Fibroblast of skin of left biceps (primary cell): ENCODE measurements at regions not wholly inside any gene's neighbourhood (a gene's known extent, or its start where the extent isn't known, plus 50 kb on each side); places are given as distances from the start of the nearest gene placed in this dataset.
"Not testable (repeated sequence)": the region's sequence is repeated elsewhere in the genome, so short reads cannot be mapped to it uniquely, and the experiment has no call there.

Experiments
- DNase-seq, 2 experiments: peaks; one replicate each; pipeline ENCODE4 v3.0.0-alpha.2; 2013; ENCODE audit warnings: low read depth in 2 of 2

DNA sequence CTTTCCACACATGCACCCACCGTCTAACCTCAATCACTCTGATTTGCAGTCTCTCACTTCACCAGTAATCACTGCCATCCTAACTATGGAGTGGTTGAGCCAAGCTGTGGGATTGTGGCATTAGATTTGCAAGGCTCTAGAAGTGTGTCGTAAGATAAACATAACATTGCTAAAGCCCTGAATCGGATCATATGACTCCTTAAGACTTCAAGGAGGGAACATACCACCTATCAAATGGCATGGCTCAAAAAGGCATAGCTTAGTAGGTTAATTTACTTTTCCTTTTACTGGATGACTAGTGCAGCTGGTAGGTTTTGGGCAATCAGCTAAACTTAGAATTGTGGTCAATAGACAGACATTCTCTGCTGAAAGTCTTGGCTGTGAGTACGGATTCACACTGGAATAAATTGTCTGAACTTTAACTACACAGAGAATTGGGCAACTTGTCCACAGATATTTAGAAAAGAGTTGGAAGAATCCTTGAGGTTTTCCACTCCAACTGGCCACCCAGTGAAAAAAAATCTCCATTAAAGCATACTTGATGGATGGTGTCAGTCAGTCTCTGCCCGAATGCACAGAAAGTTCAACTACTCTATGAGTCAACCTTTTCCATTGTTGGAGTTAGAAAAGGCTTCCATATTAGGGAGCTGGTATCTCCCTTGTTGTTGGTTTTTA, 476.7 kb upstream of the CBLB start:
- peak; percentile 93 to 95 for DNase-seq

DNA sequence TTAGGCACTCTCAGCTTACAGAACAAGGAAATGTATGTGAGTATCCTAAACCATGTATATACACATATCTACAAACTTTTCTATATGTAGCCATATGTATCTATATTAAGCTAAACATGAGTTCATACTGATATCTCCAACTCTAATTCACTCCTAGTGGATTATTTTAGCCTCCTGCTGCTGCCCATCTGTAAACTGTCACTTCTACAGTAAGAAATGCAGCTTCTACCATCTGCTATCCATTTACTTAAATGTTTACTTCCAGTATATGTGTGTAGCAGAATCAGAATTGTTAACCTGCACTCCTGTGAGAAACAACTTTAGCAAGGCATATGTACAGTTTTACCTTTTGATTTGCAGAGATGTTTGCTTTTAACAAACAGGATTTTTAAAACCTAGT, 478.5 kb upstream of the CBLB start:
- no peak for DNase-seq

DNA sequence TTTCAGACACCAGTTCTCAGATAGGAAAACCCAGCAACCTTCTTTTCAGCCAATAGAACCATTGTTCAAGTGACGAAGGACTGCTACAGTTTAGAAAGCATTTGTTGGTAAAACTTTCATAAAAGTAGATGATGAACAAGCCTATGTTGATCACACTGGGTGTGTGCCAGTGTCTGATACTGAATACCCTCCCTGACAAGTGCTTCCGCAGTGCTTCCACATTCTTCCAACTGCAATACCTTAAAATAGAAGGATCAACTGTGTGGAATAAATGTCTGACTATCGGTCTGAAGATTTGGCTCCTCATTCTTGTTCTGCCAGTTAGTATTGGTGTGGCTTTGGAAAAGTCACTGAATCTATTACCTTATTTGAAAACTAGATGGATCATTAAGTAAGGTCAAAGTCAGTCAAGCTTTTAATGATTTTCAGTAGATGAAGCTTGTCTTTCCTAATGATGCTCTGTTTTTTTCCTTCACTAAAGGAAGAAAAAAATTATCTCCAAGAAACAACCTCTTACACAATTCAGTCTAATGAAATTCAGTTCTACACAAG, 479.4 kb upstream of the CBLB start:
- no peak for DNase-seq

DNA sequence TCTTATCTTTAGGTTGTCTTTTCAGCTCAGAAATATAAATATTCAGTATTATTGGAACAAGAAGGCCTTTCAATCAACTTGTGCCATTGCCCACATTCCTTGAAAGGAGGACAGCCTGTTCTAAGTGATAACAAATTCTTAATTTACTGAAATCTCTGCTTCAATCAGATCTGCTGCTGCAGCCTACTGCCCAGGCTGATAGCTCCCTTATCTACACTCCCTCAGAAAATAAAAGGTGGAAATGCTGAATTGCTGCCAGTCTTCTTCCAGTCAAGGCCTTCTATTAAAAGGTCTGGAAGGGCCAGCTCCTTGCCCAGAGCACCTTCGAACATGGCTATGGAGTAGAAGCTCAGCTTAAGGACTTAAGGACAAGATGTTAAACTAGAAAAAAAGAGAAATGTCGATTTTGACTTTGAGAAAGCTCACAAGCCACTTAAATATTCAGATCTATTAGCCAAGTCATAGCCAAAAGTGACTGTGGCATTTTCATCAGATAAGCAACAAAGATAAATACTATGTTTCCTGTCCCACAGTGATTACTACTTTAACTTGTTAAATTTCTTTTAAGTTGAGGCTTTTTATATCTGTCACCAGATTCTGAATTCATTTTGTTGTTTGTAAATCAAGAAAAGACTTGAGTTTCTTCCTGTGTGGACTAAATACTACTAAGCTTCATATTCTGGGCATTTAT, 480.5 kb upstream of the CBLB start:
- no peak for DNase-seq

DNA sequence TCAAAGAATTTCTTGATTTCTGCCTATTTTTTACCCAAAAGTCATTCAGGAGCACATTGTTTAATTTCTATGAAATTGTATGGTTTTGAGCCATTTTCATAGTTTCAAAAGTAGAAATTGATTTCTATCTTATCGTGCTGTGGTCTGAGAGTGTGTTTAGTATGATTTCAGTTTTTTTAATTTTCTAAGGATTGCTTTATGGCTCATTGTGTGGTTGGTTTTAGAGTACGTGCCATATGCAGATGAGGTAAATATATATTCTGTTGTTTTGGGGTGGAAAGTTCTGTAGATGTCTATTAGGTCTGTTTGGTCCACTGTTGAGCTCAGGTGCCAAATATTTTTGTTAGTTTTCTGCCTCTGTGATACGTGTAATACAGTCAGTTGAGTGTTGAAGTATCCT, 487.1 kb upstream of the CBLB start:
- DNase-seq = no peak

DNA sequence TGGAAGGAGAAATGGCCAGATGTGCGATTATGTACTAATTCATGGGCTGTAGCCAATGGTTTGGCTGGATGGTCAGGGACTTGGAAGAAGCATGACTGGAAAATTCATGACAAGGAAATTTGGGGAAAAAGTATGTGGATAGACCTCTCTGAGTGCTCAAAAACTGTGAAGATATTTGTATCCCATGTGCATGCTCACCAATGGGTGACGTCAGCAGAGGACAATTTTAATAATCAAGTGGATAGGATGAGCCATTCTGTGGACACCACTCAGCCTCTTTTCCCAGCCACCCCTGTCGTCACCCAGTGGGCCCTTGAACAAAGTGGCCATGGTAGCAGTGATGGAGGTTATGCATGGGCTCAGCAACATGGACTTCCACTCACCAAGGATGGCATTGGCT, 490.9 kb upstream of the CBLB start:
- DNase-seq = no peak

DNA sequence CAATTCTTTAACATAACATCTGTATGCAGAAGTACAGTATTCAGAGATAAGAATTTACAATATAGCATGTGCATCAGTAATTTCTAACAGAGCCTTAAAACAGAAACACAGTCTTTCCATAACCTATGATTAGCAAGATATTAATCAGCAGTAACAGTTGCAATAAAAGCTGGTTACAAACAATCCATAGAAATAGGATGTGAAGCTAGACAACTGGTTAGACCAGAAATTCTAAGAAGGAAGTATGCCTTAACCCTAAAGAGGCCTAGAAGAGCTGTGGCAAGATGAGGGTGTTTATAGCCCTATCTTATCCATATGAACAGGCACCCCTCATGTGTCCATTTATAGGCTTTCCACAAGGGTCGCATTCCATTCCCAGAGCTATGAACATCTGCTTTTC, 492.1 kb upstream of the CBLB start:
- not testable (repeated sequence) for DNase-seq

DNA sequence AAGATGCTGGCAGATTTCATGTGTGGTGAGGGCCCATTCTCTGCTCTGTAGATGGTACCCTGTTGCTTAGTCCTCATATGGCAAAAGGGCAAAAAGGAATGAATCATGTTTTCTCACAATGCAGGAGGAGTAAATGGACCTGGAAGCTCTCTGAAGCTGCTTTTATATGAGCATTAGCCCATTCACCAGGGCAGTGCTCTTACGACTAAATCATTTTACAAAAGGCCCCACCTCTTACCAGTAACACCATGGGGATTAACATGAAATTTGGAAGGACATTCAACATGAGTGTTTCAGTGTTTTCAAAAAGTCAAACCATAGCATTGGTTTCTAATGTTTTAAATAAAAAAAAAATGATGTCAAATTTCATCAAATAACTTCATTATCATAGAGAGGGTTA, 495.7 kb upstream of the CBLB start:
- DNase-seq = no peak

DNA sequence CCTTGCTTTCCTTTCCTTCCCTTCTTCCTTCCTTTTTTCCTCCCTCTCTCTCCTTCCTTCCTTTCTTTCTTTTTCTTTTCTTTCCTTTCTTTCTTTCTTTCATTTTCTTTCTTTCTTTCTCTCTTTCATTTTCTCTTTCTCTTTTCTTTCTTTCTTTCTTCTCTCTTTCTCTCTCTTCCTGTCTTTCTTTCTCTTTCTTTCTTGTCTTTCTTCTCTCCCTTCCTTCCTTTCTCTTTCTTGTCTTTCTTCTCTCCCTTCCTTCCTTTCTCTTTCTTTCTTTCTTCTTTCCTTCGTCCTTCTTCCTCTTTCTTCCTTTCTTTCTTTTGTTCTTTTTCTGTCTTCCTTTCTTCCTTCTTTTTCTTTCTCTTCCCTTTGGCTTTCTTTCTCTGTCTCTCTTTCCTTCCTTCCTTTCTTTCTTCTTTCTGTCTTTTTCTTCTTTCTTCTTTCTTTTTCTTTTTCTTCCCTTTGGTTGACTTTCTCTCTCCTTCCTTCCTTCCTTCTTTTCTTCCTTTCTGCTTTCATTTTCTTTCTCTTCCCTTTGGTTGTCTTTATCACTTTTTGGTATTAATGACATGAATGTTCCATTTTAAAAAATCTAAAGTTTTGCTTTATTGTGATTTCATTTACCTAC, 496.4 kb upstream of the CBLB start:
- no peak for DNase-seq

DNA sequence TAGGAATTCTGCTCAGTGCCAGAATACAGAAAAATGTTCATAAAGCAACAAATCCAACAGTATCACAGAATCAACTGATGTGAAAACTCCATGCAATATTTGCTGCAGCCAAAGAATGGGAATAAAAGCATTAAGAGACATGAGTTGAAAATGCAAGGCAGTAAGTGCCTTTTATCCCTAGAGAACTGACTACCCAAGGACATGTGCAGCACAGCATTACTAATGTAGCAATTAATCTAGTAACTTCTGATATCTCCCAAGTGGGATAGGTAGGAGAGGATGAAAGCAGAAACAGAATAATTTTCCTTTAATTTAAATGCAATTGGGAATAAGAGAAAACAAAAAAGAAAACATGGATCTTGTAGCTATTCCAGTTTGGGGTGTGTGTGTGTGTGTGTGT, 497.5 kb upstream of the CBLB start:
- no peak for DNase-seq

DNA sequence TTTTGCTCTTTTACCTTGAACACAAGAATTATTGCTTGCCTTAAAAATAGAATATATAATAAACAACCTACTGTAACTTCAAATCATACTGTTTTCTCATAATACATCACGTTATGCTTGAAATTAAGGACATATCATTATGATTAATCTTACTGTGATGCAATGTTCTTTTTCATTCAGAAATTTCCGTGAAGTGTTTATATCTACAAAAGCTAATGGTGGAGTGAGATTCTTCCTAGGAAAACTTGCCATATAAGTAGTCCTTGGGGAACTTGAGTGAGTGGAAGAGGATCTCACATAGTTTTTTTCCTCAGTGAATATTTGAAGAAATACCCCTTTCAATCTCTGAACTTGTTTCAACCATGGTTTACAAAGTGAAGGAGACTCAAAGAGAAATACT, 498.7 kb upstream of the CBLB start:
- DNase-seq = no peak

DNA sequence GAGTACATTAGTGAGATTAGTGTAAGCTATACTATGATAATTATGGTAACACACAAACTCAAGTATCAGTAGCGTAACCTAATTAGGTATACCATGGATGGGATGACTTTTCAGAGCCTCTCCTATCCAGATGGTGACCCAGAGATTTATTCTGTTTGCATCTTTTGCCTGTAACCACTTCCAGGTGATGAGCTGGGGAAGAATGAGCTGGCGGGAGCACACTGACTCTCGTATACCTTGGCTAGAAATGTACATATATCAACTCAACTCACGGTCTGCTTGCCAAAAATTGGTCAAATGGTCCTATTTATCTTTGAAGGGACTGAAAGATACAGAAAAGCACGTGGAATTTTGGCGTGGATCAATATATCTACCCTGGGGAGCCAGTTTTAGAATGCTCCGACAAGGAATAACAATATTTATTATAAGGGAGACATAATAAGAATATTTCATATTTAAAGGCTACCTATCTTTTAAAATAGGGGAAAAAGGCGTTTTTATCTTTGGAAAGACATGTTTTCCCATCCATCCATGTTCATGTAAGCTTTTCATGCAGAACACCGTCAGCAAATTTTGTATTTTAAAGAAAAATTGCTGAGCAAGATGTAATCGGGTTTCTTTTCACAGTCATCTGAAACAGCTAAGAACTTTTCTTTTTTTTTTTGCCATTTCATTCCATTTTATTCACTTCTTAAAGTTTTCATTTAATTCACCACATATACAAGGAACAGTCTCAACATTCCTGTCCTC, 502.6 kb upstream of the CBLB start:
- DNase-seq = no peak

DNA sequence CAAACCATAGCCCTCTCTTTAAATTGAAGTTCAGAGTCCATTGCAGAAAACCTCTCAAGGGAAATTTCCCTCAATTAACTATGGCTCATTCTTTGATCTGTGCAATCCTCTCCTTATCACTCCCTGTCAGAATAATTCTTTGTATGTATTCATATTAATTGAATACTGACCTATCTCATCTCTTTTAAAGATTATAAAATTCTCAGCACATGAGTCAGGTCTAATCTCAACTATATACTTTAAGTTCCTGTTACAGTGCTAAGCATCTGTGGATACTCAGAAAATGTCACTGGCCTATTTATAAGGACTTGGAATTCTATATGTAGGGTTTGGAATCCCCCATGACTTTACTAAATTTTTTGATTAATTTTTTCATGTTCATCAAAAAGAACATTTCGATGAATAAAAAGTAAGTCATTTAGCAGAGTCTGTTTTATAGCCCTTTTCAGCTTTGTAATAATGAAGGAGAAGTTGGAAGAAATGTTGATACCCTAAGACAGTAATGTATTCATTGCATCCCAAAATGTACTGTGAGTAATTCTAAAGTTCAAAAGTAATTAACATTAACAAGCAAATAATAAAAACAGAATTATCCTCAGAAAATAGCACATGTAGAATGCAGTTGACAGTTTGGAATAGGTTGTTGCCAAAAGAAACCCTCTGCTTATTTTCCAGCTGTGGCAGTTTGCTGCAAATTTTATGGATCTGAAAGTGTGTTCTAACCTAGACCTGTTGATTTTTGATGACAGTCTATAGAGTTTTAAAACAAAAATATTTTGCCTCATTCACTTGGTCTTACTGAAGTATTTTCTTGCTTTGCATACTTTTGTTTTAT, 503.4 kb upstream of the CBLB start:
- DNase-seq = no peak

DNA sequence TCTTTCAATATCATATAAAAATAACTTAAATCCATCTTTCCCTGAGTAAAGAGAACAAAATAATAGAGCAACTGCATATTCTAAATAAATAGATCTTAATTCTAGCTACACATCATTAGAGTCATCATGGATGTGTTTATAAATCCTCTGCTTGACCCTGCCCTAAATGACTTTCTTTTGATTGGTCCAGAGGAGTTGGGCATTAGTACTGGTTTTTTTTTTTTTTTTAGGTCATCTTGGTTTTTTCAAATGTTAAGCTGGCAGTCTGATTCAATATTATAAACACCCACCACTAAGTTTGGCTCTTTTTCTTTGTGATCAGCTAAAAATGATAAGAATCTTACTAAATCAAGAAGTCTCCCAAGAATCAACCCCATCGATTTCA, 504.0 kb upstream of the CBLB start:
- no peak for DNase-seq

DNA sequence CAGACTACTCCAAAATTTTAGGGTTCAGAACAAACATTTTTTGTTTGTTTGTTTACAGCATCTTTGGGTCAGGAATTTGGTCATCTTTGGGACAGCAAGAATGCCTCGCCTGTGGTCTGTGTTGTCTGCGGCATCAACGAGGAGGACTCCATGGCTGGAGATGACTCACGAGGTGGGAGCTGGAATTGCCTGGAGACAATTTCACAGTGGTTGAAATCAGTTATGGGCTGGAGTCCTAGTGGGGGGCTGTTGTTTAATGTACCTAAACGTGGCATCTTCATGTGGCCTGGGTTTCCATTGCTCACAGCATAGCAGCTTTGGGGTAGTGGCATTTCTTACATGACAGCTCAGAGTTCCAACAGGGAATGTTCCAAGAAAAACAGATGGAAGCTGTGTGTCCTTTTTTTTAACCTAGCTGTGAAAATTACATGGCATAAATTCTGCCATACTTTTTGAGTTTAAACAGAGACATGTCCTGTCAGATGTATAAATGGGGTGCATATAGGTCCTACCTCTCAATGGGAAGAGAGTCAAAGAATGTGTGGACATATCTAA, 507.3 kb upstream of the CBLB start:
- DNase-seq = no peak

DNA sequence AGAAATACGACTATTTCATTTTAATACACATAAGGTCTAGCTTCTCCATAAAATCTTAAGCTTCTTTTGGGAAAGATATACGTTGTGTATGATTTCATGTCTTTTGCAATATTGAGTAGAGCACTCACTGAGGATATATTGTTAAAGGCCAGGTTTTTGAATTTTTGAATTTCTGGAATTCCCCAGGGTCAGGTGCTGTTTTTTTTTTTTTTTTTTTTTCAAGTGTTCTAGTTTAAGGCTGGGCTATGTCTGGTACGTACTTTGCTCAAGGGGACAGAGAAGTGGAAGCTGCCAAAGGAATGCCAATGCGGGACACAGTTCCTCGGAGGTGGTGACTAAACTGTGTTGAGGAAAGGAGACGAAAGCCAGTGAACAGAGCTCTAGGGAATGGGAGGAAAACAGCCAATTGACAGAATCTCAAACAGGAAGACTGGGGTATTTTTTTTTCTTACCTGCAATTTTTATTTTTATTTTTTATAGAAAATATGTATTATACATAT, 510.5 kb upstream of the CBLB start:
- no peak for DNase-seq

DNA sequence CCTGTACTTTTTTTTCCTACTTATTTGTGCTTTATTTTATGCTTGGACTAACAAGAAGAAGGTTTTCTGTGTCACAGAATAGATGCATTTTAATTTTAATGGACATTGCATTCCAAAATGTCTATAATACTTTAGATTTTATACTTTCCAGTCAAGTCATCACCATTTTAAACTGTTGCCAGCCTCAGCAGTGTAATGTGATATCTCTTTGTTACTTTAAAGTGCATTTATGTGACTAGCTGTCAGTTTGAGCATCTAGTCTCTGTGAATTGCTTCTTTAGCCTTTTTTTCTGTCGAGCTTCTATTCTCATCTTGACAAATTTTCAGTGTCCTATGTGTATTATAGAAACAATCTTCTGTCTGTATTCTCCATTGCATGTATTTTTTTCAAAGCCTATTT, 511.4 kb upstream of the CBLB start:
- no peak for DNase-seq

DNA sequence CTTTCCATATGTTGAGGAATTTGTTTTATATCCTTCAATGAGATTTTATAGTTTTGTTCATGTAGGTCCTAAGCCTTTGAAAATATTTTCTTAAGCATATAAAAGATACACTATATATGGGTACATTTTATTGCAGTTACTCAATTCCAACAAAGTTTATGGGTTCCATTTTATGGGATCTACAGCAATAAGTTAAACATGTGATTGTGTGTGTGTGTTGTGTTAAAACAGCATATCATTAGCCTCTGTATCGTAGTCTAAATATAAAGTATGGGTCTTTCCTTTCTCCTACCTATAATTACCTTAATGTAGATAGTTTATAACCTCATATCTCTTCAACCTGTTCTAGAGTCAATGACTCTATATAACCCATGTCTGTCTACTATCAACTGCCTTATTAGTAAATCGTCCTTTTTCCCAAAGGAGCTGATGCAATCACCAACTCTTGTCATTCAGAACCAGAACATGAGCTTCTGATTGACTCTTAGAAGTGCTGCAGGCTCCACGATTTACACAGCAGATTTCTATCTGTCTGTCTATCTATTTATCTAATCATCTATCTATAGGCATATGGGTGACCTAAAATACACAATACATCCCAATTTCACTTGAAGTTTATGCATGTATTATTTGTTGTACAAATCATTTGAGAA, 512.6 kb upstream of the CBLB start:
- DNase-seq = no peak

DNA sequence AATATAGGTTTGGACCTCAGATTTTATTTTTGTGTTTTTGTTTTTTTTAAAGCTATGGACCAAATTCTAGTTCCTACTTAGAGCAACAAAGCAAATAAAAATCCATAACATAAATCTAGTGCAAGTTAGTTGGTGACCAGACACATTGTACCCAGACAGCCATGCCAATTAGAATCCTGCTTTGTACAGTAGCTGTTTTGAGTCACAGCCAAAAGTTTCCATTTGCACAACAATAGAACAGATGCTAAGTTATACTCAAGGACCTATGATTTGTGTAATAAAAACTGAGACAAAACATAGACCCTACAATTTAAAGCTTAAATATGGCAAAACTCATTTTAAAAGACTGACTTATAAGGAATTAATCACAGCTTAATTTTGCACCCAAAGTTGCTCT, 513.1 kb upstream of the CBLB start:
- DNase-seq = no peak

DNA sequence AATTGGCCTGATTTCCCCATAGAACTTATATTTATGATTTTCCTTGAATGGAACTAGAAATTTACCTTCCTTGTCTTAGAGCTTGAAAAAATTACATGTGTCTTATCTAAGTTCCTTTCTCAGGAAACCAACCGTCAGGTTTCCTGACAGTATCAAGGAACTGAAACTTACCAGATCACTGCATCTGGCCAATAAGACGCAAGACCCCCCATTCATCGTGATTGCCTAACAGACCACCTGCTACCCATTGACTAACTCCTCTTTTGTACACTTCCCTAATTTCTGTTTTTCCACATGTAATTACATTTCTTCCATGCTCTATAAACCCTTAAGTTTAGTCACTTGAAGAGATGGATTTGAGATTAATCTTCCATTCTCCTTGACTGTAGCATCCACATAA, 517.2 kb upstream of the CBLB start:
- DNase-seq = no peak
